SK-N-SH treated with all-trans-retinoic acid at 6 μM for 48 hours (cell line): ENCODE measurements at regions not wholly inside any gene's neighbourhood (a gene's known extent, or its start where the extent isn't known, plus 50 kb on each side); places are given as distances from the start of the nearest gene placed in this dataset.
A peak's percentile ranks its signal among the peaks of the same experiment; 100 is the strongest.

Source experiments
- ATAC-seq: fragments of 200-7000 bp; cut with Tn5 transposase; 3 replicates; pipeline ENCODE4 v1.9.1; 2020; ENCODE audit warnings: mild to moderate bottlenecking, moderate library complexity
- ARNTL ChIP-seq: fragments of 450-650 bp; formaldehyde crosslinking; IDR thresholded peaks from 2 replicates; pipeline ENCODE4 v1.5.0; 2020; ENCODE audit warnings: low read depth, mild to moderate bottlenecking, moderate library complexity, borderline replicate concordance
- BACH2 ChIP-seq: fragments of 250-450 bp; sonication (Bioruptor Pico); IDR thresholded peaks from 2 replicates; pipeline ENCODE4 v1.9.0; 2021; ENCODE audit warnings: mild to moderate bottlenecking, borderline replicate concordance
- CREB5 ChIP-seq: fragments of 250-450 bp; sonication (Bioruptor Pico); IDR thresholded peaks from 2 replicates; pipeline ENCODE4 v1.5.1; 2020; ENCODE audit warnings: low read depth, mild to moderate bottlenecking, moderate library complexity
- CSDC2 ChIP-seq: fragments of 250-450 bp; sonication (Bioruptor Pico); IDR thresholded peaks from 2 replicates; pipeline ENCODE4 v1.5.0; 2020; ENCODE audit warnings: mild to moderate bottlenecking, moderate library complexity
- CSRNP3 ChIP-seq: fragments of 250-450 bp; sonication (Bioruptor Pico); IDR thresholded peaks from 2 replicates; pipeline ENCODE4 v1.5.1; 2021; ENCODE audit warnings: mild to moderate bottlenecking, moderate library complexity
- ESRRG ChIP-seq: fragments of 250-450 bp; sonication (Bioruptor Pico); IDR thresholded peaks from 2 replicates; pipeline ENCODE4 v1.6.1; 2021; ENCODE audit warnings: mild to moderate bottlenecking
- GLIS3 ChIP-seq: fragments of 250-450 bp; sonication (Bioruptor Pico); IDR thresholded peaks from 2 replicates; pipeline ENCODE4 v1.5.0; 2020; ENCODE audit warnings: mild to moderate bottlenecking, moderate library complexity
- ISL1 ChIP-seq: fragments of 250-450 bp; sonication (Bioruptor Pico); IDR thresholded peaks from 2 replicates; pipeline ENCODE4 v2.1.2; 2022; ENCODE audit warnings: mild to moderate bottlenecking, moderate library complexity
- OSR1 ChIP-seq: fragments of 250-450 bp; sonication (Bioruptor Pico); IDR thresholded peaks from 2 replicates; pipeline ENCODE4 v1.8.0; 2022; ENCODE audit warnings: moderate library complexity, mild to moderate bottlenecking, inconsistent platforms
- PATZ1 ChIP-seq: fragments of 250-450 bp; sonication (Bioruptor Pico); IDR thresholded peaks from 2 replicates; pipeline ENCODE4 v1.8.0; 2020; ENCODE audit warnings: mild to moderate bottlenecking, moderate library complexity, borderline replicate concordance
- POU6F1 ChIP-seq: fragments of 250-450 bp; sonication (Bioruptor Pico); IDR thresholded peaks from 2 replicates; pipeline ENCODE4 v1.8.0; 2021; ENCODE audit warnings: low read depth, mild to moderate bottlenecking, moderate library complexity, borderline replicate concordance
- PPARA ChIP-seq: fragments of 250-450 bp; sonication (Bioruptor Pico); IDR thresholded peaks from 2 replicates; pipeline ENCODE4 v1.5.0; 2020; ENCODE audit warnings: mild to moderate bottlenecking, borderline replicate concordance
- RARB ChIP-seq: fragments of 250-450 bp; sonication (Bioruptor Pico); IDR thresholded peaks from 2 replicates; pipeline ENCODE4 v1.8.0; 2021; ENCODE audit warnings: mild to moderate bottlenecking, moderate library complexity
- SNAI2 ChIP-seq: fragments of 250-450 bp; sonication (Bioruptor Pico); IDR thresholded peaks from 2 replicates; pipeline ENCODE4 v1.5.0; 2020; ENCODE audit warnings: mild to moderate bottlenecking, moderate library complexity
- TCF4 ChIP-seq: fragments of 250-450 bp; sonication (Bioruptor Pico); IDR thresholded peaks from 2 replicates; pipeline ENCODE4 v1.8.0; 2021; ENCODE audit warnings: mild to moderate bottlenecking, moderate library complexity, borderline replicate concordance
- TOX ChIP-seq: fragments of 250-450 bp; sonication (Bioruptor Pico); IDR thresholded peaks from 2 replicates; pipeline ENCODE4 v1.8.0; 2021; ENCODE audit warnings: mild to moderate bottlenecking, moderate library complexity, borderline replicate concordance
- ZC3H10 ChIP-seq: fragments of 250-450 bp; sonication (Bioruptor Pico); IDR thresholded peaks from 2 replicates; pipeline ENCODE4 v1.5.1; 2021; ENCODE audit warnings: mild to moderate bottlenecking, moderate library complexity
- ZFP3 ChIP-seq: fragments of 250-450 bp; sonication (Bioruptor Pico); IDR thresholded peaks from 2 replicates; pipeline ENCODE4 v1.5.0; 2020; ENCODE audit warnings: mild to moderate bottlenecking, moderate library complexity
- ZFP30 ChIP-seq: fragments of 450-650 bp; formaldehyde crosslinking; IDR thresholded peaks from 2 replicates; pipeline ENCODE4 v1.5.0; 2022; ENCODE audit warnings: mild to moderate bottlenecking, moderate library complexity
- ZNF565 ChIP-seq: fragments of 450-650 bp; formaldehyde crosslinking; conservative IDR thresholded peaks from 2 replicates; pipeline ENCODE4 v1.5.0; 2020; ENCODE audit warnings: low read depth, mild to moderate bottlenecking, moderate library complexity
- ZNF70 ChIP-seq: fragments of 450-650 bp; formaldehyde crosslinking; IDR thresholded peaks from 2 replicates; pipeline ENCODE4 v1.5.0; 2020; ENCODE audit warnings: mild to moderate bottlenecking, moderate library complexity
- ZNF8 ChIP-seq: fragments of 450-650 bp; formaldehyde crosslinking; IDR thresholded peaks from 2 replicates; pipeline ENCODE4 v1.5.0; 2020; ENCODE audit warnings: mild to moderate bottlenecking, moderate library complexity

- peak; percentile 91 for ATAC-seq
Measured at GRCh38 chr18:71442731-71443141, 1101.4 kb downstream of the CBLN2 start.

GRCh38 chr18:71441156-71441555 lies 1103.0 kb downstream of the CBLN2 start:
- ATAC-seq = no peak
- no peak for TF ChIP-seq ZNF565 (CRISPR knock-in tag)
- TF ChIP-seq ZFP30 (CRISPR knock-in tag) = no peak
- TF ChIP-seq CSRNP3 (CRISPR knock-in tag) = no peak
- no peak for TF ChIP-seq ZC3H10
- no peak for TF ChIP-seq ZNF70 (CRISPR knock-in tag)
- TF ChIP-seq ZNF8 (CRISPR knock-in tag) = no peak

More at GRCh38 chr18:71442731-71443141, 1101.4 kb downstream of the CBLN2 start:
- TF ChIP-seq BACH2 (CRISPR knock-in tag) = no peak
- no peak for TF ChIP-seq SNAI2 (CRISPR knock-in tag)
- TF ChIP-seq ZC3H10 = peak; percentile 59; the same call in 1 of the 2 replicates
- TF ChIP-seq CSRNP3 (CRISPR knock-in tag) = peak; percentile 59; the same call in 1 of the 2 replicates
- peak; percentile 68; the same call in 1 of the 2 replicates for TF ChIP-seq CREB5 (CRISPR knock-in tag)
- TF ChIP-seq ZNF565 (CRISPR knock-in tag) = no peak
- TF ChIP-seq ZNF8 (CRISPR knock-in tag) = no peak
- peak; percentile 51; the same call in 1 of the 2 replicates for TF ChIP-seq PATZ1 (CRISPR knock-in tag)
- TF ChIP-seq RARB (CRISPR knock-in tag) = no peak
- peak; percentile 94 for TF ChIP-seq ISL1 (CRISPR knock-in tag)
- no peak for TF ChIP-seq CSDC2 (CRISPR knock-in tag)
- 0 out of 2 replicates have a peak, but pooled peaks have one; percentile 34 for TF ChIP-seq GLIS3 (CRISPR knock-in tag)
- TF ChIP-seq TCF4 = peak; percentile 45
- peak; percentile 52; the same call in 1 of the 2 replicates for TF ChIP-seq TOX (CRISPR knock-in tag)
- no peak for TF ChIP-seq ZNF70 (CRISPR knock-in tag)
- TF ChIP-seq POU6F1 (CRISPR knock-in tag) = peak; percentile 23; the same call in 1 of the 2 replicates
- 0 out of 2 replicates have a peak, but pooled peaks have one; percentile 54 for TF ChIP-seq ESRRG (CRISPR knock-in tag)
- TF ChIP-seq ZFP3 (CRISPR knock-in tag) = no peak
- no peak for TF ChIP-seq PPARA (CRISPR knock-in tag)
- no peak for TF ChIP-seq OSR1
- TF ChIP-seq ZFP30 (CRISPR knock-in tag) = no peak

GRCh38 chr18:71437511-71437910 lies 1106.6 kb downstream of the CBLN2 start:
- no peak for ATAC-seq
- TF ChIP-seq ZC3H10 = no peak
- TF ChIP-seq ZFP30 (CRISPR knock-in tag) = no peak
- TF ChIP-seq PPARA (CRISPR knock-in tag) = no peak
- no peak for TF ChIP-seq GLIS3 (CRISPR knock-in tag)
- TF ChIP-seq CREB5 (CRISPR knock-in tag) = no peak
- TF ChIP-seq TOX (CRISPR knock-in tag) = no peak
- no peak for TF ChIP-seq ZNF8 (CRISPR knock-in tag)
- TF ChIP-seq TCF4 = no peak
- no peak for TF ChIP-seq SNAI2 (CRISPR knock-in tag)
- TF ChIP-seq ARNTL (CRISPR knock-in tag) = no peak
- TF ChIP-seq ZNF565 (CRISPR knock-in tag) = no peak
- TF ChIP-seq ZNF70 (CRISPR knock-in tag) = no peak
- TF ChIP-seq, all 23 proteins: peak for 0
